Activated T-cell treated with anti-CD3 and anti-CD28 coated beads for 1 hour (primary cell): ENCODE measurements at regions not wholly inside any gene's neighbourhood (a gene's known extent, or its start where the extent isn't known, plus 50 kb on each side); places are given as distances from the start of the nearest gene placed in this dataset.

Experiments
- DNase-seq: peaks from one replicate; pipeline ENCODE4 v3.0.0-alpha.2; 2020; ENCODE audit warnings: low read depth

- no peak for DNase-seq
Observed at GRCh38 chr16:51779240-51779639, 628.2 kb upstream of the SALL1 start.

DNA sequence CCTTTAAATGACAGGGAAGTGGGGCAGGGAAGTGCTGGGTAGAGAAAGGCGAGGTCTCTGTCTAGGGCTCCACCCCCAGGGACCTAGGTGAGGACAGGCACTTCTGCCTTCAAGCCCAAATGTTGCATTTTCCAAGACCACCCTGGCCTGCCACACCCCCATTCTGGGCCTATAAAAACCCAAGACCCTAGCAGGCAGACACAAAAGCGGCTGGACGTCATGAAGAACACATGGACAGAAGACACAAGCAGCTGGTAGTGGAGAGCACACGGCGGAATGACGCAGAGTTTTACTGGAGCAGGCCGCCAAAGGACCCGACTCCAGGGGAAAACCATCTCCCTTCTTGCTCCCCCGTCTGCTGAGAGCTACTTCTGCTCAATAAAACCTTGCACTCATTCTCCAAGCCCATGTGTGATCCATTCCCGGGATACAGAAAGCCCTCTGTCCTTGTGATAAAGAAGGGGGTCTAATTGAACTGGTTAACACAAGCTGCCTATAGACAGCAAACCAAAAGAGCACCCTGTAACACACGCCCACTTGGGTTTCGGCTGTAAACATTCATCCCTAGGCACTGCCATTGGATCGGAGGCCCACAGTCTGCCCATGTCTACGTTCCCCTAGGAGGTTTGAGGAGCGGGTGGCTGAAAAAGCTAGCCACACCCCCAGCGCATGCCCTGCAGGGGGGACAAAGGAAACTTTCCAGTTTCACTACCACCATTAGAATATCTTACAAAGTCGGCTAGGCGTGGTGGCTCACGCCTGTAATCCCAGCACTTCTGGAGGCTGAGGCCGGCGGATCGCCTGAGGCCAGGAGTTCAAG, 622.2 kb upstream of the SALL1 start:
- DNase-seq = no peak

GRCh38 chr16:51766739-51767138, 615.7 kb upstream of the SALL1 start:
- no peak for DNase-seq

DNA sequence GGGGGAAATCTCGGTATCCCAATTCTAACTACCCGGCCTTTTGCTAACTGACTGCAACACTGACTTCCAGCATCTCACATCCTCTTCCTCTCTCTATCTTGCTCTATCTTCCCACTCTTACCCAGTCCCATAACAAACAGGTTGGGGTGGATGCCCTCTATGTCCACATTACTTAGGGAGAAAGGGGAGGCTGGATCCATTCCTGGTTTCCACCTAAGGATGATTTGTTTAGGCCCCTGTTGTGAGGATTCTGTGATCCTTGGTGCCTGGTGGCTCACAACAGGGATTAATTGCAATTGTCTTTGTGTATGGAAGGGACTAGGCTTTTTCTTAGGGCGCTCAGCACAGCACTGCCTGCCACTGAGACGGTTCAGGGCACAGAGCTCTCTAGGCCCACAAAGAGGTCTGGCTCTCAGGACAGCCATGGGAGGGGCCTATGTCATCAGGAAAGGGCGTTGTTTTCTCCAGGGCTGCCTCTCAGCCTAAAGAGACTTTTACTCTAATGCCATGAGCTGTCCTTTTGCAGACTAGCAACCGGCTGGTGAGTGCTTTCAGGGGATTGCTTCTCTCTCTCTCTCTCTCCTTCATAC, 612.1 kb upstream of the SALL1 start:
- no peak for DNase-seq

GRCh38 chr16:51762081-51762996, 611.3 kb upstream of the SALL1 start:
- peak; percentile 2 for DNase-seq

DNA sequence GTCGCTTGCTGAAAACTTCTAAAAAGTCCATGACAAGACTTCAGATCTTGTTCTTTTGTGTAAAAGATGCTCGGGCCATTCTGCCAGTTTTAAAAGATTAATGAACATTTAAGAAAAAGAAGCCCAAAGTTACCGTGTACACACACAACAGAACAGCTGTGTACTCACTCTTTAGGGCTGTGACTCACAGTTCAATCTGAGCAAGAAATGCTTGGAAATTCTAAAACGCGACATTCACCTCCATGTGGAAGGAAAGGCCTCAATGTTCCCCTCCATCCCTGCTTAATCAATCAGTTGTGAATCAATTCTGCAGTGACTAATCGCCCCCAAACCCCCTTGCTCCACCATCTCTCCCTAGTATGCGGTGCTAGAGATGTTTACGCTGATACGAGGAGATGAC, 609.9 kb upstream of the SALL1 start:
- DNase-seq = no peak

DNA sequence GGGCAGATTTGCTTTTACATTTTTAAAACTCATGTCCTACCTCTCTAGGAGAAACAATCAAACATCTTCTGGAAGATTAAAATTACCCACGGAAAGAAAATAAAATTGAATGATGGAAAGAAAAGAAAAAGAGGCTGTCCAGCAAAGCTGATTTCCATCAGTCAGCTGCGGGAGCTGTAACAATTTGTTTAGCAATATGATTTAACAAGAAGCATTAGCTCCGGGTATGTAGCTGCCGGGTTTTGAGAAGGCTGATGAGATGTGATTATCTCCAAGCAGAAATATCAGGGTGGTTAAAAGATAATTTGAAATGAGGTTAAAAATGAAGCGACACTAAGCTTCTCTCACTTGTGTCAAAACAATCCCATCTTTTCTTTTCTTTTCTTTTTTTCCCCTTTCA, 608.9 kb upstream of the SALL1 start:
- no peak for DNase-seq

DNA sequence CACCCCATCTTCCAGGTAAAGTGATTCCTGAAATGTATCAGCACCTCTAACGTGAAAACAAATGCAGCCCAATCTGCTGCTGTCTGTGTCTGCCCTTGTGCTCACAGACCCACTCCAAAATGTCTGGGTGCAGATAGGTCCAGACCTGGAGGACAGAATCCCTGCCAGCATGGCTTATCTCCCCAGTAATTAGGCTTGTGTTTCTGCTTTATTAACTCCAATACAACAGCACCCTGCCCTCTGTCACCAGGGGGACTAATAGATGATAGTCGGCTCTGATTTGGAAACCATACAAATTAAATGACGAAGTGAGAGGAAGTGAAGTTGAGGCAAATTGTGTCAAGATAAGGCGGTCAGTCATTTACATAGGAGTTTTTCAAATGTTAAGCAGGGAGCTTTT, 608.3 kb upstream of the SALL1 start:
- DNase-seq = no peak

DNA sequence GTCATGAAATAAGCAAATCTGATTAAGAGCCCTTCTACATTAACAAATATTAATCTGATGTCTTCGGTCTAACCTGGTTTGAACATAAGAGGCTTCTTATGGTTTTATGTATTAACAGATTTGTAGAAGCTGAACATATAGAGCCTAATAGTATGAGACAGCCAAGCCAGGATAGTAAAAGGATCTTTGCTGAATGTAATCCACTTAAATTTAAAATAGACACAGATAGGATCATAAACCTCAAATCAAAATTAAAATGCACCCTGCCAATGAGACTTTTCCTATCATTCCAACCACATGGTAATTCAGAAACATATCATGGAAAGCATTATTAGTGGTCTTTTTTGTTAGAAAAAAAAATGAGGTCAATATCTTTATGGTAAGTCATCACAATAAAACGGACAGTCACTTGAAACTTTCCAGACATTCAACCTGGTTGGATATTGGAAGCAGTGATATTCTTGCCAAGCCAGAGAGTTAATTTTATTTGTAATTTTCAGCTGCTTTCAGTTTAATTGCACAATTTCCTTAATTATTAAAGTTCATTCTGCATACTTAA, 606.9 kb upstream of the SALL1 start:
- no peak for DNase-seq

GRCh38 chr16:51757505-51757904, 606.4 kb upstream of the SALL1 start:
- DNase-seq = no peak

GRCh38 chr16:51757124-51757470, 606.0 kb upstream of the SALL1 start:
- no peak for DNase-seq

GRCh38 chr16:51756447-51757123, 605.5 kb upstream of the SALL1 start:
- no peak for DNase-seq

DNA sequence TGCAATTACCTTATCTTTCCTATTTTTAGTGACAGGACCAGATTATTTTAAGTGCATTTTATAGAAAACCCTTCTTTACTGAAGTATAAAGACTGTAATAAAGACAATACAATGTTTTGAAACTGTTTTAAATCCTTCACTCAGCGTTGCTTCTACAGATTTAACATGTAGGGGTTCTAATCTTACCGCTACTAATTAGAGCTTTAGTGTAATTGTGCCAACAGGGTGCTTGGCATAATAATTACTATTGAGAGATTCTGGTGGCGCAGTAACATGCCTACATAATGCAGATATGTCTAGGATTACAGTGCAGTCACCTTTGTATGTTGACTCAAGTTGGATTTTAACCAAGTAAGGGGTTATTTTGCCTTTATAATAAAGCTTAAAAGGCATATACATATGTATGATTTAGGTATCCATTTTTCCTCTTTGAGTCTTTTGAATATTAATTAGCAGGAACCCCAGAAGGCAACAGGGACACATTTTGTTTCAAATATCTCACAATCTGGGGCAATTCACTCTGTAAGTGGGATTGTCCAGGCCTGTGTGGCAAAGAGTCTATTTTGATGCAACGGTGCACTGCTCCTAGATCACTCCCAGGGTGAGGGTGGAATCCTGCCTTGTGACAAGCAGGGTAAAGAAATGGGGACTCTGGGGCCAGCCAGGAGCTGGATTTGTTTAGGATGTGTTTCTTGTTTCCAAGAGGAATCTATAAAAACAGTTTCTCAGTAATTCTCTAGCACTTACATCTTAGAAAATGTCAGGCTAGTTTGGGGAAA, 604.7 kb upstream of the SALL1 start:
- DNase-seq = no peak

- DNase-seq = no peak
Observed at GRCh38 chr16:51755039-51755501, 604.0 kb upstream of the SALL1 start.

DNA sequence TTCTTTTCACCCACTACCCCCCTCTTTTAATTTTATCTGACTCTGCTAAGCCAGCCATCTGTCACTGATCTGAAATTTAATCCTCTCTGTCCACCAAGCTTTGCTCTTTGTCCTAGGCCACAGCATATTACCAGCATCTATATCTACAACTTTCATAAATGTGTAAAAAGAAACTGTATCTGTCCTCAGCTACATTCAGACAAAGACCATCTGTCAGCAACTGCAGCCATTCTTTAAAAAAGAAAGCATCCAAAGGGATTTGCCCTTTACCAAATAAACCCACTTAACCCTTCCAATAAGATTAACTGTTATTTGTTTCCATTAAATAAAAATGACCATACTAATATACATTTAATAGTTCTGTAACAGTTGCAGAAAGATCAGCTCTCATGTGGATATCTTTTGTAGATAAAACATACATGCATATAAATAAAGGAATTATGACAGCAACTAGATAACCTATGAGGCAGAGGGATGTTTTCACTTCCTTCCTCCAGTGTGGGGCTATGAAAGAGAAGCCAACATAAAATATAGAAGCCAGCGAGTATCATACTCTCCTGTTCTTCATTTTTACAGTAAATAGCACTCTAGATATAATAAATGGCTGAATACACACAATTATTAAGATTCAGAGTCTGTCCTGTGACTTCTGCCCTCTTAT, 602.5 kb upstream of the SALL1 start:
- DNase-seq = no peak

DNA sequence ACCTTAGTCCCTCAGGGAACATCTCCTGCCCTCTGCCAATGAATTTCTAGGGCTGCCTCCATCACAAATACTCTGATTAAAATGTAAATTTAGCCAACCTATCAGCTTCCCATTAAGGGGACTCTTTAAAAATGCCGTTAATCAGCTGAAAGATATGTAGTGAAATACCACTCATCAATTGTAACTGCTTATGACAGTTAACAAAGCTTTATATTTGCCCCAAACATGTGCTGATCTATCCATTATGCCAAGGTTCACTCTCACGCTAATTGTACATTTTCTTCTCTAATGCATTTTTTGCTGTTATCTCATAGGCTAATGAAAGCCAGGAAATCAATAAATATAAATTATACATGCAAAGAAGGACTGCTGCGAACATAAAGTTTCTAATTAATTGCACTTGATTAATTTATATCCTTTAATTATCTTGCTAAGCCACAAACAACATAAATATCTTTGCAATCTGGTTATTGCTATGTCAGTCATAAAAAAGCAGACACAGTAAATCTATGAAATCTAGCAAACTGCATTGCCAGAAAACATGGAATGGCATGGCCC, 601.4 kb upstream of the SALL1 start:
- DNase-seq = no peak

GRCh38 chr16:51747329-51747728, 596.3 kb upstream of the SALL1 start:
- no peak for DNase-seq

- no peak for DNase-seq
Observed at GRCh38 chr16:51734220-51734619, 583.1 kb upstream of the SALL1 start.

GRCh38 chr16:51733181-51733580, 582.1 kb upstream of the SALL1 start:
- no peak for DNase-seq

DNA sequence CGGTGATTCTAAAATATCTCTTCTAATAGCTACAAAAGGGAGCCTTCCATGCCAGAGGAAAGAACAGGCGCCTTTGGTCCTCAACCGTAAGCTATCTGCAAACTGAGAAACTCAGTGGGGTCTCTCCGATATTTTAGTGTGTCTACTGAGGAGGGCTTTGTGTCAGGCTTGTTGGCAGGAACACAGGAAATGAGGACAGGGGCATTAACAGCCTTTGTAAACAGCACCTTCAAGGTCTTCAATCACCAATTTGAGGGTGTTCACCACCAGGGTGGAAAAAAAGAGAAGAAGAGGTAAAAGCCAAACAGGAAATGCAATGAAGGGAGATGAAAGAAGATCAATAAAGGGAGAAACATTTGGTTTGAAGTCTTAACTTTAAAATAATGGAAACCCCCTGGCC, 580.1 kb upstream of the SALL1 start:
- no peak for DNase-seq
